ENCODE measurements at regions not wholly inside any gene's neighbourhood (a gene's known extent, or its start where the extent isn't known, plus 50 kb on each side); places are given as distances from the start of the nearest gene placed in this dataset.
A peak's percentile ranks its signal among the peaks of the same experiment; 100 is the strongest.

- TF ChIP-seq, protein P1, sequence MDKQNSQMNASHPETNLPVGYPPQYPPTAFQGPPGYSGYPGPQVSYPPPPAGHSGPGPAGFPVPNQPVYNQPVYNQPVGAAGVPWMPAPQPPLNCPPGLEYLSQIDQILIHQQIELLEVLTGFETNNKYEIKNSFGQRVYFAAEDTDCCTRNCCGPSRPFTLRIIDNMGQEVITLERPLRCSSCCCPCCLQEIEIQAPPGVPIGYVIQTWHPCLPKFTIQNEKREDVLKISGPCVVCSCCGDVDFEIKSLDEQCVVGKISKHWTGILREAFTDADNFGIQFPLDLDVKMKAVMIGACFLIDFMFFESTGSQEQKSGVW (CRISPR knock-in tag; IDR thresholded peaks at IDR 0.05; ENCODE audit: borderline replicate concordance): no peak
- no peak for TF ChIP-seq ZNF792 (CRISPR knock-in tag; IDR thresholded peaks at IDR 0.05)
These were observed 231.6 kb upstream of the CPHXL start (continued) for GRCh38 chr16:75957870-75958269.

DNA sequence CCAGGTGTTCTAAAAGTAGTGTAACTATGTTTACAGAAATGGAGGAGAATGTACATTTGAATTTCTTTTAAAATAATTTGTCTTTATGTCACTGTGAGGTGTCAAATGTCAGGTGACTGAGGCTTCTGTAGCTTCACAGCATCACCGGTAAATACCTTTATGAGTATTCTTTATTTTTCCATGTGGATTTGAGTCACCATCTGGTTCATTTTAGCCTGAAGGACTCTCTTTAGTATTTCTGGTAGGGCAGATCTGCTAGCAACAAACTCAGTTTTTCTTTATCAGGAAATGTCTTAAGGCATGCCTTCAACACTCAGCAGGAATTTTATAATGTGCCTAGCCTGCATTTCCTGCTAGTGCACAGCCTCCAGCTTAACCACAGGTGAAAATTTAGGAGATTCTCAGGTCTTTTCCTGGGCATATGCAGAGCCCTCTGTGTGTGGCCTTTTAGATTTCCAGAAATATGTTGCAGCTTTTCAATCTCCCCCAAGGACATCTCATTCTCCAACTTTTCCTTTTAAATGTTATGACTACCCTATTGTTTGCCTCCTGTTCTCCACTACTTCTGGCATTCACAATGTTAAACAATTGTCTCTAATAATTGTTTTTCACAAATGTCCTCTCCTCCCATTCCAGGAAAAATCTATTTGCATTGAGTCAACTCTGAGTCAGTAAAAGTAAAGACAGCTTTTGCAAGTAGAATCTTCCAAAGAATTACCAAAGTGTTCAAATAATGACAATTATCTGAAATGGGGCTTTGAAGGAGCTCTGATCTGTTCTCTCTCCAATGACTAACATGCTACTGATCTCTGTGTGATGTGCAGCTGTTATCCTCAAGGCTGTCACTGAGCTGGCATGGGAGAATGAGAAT, 239.4 kb upstream of the CPHXL start:
- BruUV-seq (replicated peaks): no TSS peak
- WGBS (ENCODE audit: low lambda C conversion rate): 13% methylated on average over 1 of the region's 1 CpG
- in situ Hi-C loops (cut with HindIII; ENCODE audit: extremely low pct_ligation_motif_present, low pct_unique_long_range_greater_than_20kb): no loop called here
- TF ChIP-seq, protein P2, sequence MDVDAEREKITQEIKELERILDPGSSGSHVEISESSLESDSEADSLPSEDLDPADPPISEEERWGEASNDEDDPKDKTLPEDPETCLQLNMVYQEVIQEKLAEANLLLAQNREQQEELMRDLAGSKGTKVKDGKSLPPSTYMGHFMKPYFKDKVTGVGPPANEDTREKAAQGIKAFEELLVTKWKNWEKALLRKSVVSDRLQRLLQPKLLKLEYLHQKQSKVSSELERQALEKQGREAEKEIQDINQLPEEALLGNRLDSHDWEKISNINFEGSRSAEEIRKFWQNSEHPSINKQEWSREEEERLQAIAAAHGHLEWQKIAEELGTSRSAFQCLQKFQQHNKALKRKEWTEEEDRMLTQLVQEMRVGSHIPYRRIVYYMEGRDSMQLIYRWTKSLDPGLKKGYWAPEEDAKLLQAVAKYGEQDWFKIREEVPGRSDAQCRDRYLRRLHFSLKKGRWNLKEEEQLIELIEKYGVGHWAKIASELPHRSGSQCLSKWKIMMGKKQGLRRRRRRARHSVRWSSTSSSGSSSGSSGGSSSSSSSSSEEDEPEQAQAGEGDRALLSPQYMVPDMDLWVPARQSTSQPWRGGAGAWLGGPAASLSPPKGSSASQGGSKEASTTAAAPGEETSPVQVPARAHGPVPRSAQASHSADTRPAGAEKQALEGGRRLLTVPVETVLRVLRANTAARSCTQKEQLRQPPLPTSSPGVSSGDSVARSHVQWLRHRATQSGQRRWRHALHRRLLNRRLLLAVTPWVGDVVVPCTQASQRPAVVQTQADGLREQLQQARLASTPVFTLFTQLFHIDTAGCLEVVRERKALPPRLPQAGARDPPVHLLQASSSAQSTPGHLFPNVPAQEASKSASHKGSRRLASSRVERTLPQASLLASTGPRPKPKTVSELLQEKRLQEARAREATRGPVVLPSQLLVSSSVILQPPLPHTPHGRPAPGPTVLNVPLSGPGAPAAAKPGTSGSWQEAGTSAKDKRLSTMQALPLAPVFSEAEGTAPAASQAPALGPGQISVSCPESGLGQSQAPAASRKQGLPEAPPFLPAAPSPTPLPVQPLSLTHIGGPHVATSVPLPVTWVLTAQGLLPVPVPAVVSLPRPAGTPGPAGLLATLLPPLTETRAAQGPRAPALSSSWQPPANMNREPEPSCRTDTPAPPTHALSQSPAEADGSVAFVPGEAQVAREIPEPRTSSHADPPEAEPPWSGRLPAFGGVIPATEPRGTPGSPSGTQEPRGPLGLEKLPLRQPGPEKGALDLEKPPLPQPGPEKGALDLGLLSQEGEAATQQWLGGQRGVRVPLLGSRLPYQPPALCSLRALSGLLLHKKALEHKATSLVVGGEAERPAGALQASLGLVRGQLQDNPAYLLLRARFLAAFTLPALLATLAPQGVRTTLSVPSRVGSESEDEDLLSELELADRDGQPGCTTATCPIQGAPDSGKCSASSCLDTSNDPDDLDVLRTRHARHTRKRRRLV (CRISPR knock-in tag; IDR thresholded peaks at IDR 0.05): no peak
- TF ChIP-seq ZNF616 (CRISPR knock-in tag; IDR thresholded peaks at IDR 0.05; ENCODE audit: low read depth): no peak
- TF ChIP-seq BCL6 (CRISPR knock-in tag; IDR thresholded peaks at IDR 0.05): peak; percentile 44; the same call in 1 of the 2 replicates
- peak; percentile 70; the same call in 1 of the 2 replicates for TF ChIP-seq SOX5 (CRISPR knock-in tag; IDR thresholded peaks at IDR 0.05; ENCODE audit: borderline replicate concordance)
- no peak for TF ChIP-seq MIER3 (CRISPR knock-in tag; IDR thresholded peaks at IDR 0.05; ENCODE audit: borderline replicate concordance)
- TF ChIP-seq NCOA2 (CRISPR knock-in tag; IDR thresholded peaks at IDR 0.05): 0 out of 2 replicates have a peak, but pooled peaks have one; percentile 24
- no peak for TF ChIP-seq ZNF350 (CRISPR knock-in tag; IDR thresholded peaks at IDR 0.05; ENCODE audit: borderline replicate concordance, low read depth)
- peak; percentile 27; the same call in 1 of the 2 replicates for TF ChIP-seq NFIC (IDR thresholded peaks at IDR 0.05; ENCODE audit: low read length)
- TF ChIP-seq, protein P3, sequence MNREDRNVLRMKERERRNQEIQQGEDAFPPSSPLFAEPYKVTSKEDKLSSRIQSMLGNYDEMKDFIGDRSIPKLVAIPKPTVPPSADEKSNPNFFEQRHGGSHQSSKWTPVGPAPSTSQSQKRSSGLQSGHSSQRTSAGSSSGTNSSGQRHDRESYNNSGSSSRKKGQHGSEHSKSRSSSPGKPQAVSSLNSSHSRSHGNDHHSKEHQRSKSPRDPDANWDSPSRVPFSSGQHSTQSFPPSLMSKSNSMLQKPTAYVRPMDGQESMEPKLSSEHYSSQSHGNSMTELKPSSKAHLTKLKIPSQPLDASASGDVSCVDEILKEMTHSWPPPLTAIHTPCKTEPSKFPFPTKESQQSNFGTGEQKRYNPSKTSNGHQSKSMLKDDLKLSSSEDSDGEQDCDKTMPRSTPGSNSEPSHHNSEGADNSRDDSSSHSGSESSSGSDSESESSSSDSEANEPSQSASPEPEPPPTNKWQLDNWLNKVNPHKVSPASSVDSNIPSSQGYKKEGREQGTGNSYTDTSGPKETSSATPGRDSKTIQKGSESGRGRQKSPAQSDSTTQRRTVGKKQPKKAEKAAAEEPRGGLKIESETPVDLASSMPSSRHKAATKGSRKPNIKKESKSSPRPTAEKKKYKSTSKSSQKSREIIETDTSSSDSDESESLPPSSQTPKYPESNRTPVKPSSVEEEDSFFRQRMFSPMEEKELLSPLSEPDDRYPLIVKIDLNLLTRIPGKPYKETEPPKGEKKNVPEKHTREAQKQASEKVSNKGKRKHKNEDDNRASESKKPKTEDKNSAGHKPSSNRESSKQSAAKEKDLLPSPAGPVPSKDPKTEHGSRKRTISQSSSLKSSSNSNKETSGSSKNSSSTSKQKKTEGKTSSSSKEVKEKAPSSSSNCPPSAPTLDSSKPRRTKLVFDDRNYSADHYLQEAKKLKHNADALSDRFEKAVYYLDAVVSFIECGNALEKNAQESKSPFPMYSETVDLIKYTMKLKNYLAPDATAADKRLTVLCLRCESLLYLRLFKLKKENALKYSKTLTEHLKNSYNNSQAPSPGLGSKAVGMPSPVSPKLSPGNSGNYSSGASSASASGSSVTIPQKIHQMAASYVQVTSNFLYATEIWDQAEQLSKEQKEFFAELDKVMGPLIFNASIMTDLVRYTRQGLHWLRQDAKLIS (CRISPR knock-in tag; IDR thresholded peaks at IDR 0.05): no peak
- TF ChIP-seq ASH2L (IDR thresholded peaks at IDR 0.05; ENCODE audit: insufficient read length, low read depth, low read length): no peak

More for the DNA sequence above, 239.4 kb upstream of the CPHXL start:
- no peak; the same call in 2 of the 3 replicates for ATAC-seq
- no peak overlapping the region for H3K4me2 ChIP-seq (ENCODE audit: low read depth, low read length)
- no peaks in the 10 kb centered on the region for H3K36me3 ChIP-seq (replicated peaks in 1 of 2; ENCODE audit: control insufficient read depth in 1 of 2, insufficient read depth in 2 of 2, low read length in 2 of 2)
- no peaks in the 10 kb centered on the region for H3K4me1 ChIP-seq (ENCODE audit: insufficient read depth, low read length)
- H4K20me1 ChIP-seq (ENCODE audit: insufficient read depth, low read length): no peaks in the 10 kb centered on the region
- H3K9me3 ChIP-seq (ENCODE audit: low read length): no peaks in the 10 kb centered on the region
- H3K79me2 ChIP-seq (ENCODE audit: insufficient read depth, low read length): no peaks in the 10 kb centered on the region
- ChIA-PET CTCF (ENCODE audit: low intra/inter-chr PET ratio, low total read pairs) (no interaction called here), POLR2A (no interaction called here)
- no peak overlapping the region for H3K4me3 ChIP-seq (replicated peaks in 1 of 3; ENCODE audit: insufficient read depth in 1 of 3, low read depth in 2 of 3, low read length in 3 of 3)
- intact Hi-C loops (cut with micrococcal nuclease; ENCODE audit: unreplicated experiment): no loop called here
- H3K27me3 ChIP-seq (ENCODE audit: control insufficient read depth in 1 of 2, insufficient read depth in 2 of 2, low read length in 2 of 2): no peaks in the 10 kb centered on the region
- H2AFZ ChIP-seq (ENCODE audit: low read length): no peak overlapping the region
- H3K9ac ChIP-seq (ENCODE audit: insufficient read depth, low read depth, low read length): no peak overlapping the region
- peak; percentile 49 for DNase-seq (ENCODE audit: low spot score)
- H3K27ac ChIP-seq (ENCODE audit: extremely low read length, insufficient read depth, low read length): no peak overlapping the region
- FAIRE-seq: no peak

Measured in HepG2 (cell line).